Activated T-helper 1 cell treated with anti-CD3 and anti-CD28 coated beads, Interleukin-2, amount 50 U/mL, for 16 hours (primary cell): ENCODE measurements at regions not wholly inside any gene's neighbourhood (a gene's known extent, or its start where the extent isn't known, plus 50 kb on each side); places are given as distances from the start of the nearest gene placed in this dataset.

Experiments used
- DNase-seq, 2 donors: peaks; one replicate each; pipeline ENCODE4 v3.0.0-alpha.2; 2020; ENCODE audit warnings: low read depth in 1 of 2, low spot score in 1 of 2

DNA sequence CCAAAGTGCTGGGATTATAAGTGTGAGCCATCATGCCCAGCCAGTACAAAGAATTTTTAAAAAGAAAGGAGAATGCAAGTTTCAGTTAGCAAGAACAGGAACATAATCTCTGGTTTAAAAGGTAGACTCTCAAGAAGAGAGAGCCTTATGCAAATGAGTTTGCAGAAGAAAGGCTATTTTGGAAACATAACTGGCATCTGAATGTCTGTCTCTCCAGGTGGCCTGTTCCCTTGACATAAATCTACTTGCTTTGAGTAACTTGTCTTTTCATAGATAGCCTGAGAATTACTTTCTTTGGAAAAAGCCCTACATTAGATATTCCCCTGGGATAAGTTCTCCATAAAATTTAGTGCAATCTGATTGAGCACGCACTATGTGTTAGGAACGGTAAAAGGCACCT lies 109.6 kb downstream of the ICOS start:
- DNase-seq = no peak

- no peak for DNase-seq
These were observed 113.1 kb downstream of the ICOS start for GRCh38 chr2:204049635-204050034.

DNA sequence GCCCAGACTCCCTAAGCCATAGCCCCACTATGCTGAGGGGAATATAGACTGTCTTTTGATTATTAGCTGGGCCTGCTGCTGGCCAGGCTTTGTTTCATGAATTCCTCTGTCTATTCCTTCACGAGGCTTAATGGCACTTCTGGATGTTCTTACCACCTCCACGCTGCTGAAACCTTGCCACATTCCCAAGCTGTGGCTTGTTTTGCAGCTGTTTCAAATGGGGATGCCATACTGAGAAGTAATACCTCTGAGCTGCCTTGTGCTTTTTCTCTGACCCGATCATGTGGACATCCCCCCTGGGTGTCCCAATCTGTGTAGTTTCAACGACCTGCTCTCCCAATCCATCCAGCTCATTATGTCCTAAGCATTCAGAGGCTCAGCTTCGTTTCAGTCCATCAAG lies 114.1 kb downstream of the ICOS start:
- DNase-seq = no peak

- DNase-seq = no peak
These were observed 114.9 kb downstream of the ICOS start for GRCh38 chr2:204051476-204051875.

DNA sequence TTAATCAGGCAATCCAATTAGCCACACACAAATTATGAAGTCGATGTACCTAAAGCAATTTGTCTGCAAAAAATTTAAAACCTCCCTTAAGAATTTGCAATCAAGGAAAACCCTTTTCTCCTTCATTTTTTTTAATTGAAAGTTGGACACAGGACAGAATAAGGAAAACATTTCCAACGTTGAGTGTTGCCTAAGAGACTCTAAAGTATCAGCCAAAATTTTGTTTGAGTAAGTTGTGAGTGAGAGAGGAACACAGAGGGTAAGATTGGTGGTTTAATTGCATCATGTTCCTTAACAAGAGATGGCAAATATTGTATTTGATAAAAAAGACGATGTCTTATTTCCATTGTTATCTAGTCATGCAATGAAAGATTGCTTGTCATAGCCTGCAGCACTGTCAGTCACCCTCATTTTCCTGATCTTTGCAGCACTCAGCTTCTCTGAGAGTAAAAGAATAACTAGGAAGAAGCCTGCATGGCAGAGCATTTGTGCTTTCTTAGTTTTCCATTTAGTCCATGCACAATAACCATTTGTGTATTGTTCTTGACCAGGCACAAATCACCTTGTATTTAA lies 115.5 kb downstream of the ICOS start:
- DNase-seq = no peak

GRCh38 chr2:204059016-204059415 lies 122.5 kb downstream of the ICOS start:
- DNase-seq = no peak

DNA sequence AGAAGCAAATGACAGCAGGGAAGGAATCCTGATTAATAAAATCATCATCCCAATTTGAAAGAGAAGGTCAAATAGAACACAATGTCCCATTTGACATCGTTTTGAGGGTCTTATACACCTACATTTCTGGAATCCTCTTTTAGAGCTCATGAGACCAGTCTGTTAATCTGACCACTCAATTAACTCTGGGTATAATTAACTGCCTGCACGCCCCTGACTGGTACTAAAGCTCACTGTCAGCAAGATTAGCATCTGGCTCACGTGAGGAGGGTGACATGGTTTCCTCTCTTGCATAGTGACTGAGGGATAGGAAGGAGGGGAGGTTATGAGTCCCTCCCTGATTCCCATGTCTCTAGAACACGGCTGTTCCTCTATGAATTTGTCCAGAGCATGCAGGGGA lies 124.3 kb downstream of the ICOS start:
- no peak for DNase-seq

- no peak for DNase-seq
These were observed 124.7 kb downstream of the ICOS start for GRCh38 chr2:204061241-204061640.

DNA sequence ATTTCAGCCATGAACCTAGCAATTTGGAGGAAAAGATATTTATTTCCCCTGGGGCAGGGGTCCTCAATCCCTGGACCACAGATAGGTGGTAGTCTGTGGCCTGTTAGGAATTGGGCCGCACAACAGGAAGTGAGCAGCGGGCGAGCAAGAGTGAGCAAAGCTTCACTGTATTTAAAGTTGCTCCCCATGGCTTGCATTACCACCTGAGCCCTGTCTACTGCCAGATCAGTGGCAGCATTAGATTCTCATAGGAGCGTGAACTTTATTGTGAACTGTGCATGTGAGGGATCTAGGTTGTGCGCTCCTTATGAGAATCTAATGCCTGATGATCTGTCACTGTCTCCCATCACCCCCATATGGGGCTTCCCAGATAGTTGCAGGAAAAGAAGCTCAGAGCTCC lies 127.6 kb downstream of the ICOS start:
- no peak for DNase-seq

- DNase-seq = no peak
These were observed 129.0 kb downstream of the ICOS start for GRCh38 chr2:204065566-204065965.

DNA sequence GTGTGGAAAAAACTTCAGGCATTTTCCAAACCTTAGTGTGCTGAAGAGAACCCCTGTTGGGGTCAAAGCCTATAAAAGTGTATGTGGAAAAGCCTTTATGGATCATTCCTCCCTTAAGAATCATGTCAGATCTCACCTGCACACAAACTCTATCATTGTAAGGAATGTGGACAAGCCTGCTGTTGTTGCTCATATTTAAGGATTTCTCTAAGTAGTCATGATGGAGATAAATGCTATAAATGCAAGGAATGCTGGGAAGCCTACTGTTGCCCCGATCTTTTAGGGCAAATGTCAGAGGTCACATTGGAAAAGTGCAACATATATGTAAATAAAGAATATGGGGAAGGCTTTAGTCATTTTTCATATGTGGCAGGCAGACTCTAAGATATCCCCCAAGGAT lies 129.5 kb downstream of the ICOS start:
- DNase-seq = no peak

GRCh38 chr2:204069804-204070203 lies 133.2 kb downstream of the ICOS start:
- no peak for DNase-seq

DNA sequence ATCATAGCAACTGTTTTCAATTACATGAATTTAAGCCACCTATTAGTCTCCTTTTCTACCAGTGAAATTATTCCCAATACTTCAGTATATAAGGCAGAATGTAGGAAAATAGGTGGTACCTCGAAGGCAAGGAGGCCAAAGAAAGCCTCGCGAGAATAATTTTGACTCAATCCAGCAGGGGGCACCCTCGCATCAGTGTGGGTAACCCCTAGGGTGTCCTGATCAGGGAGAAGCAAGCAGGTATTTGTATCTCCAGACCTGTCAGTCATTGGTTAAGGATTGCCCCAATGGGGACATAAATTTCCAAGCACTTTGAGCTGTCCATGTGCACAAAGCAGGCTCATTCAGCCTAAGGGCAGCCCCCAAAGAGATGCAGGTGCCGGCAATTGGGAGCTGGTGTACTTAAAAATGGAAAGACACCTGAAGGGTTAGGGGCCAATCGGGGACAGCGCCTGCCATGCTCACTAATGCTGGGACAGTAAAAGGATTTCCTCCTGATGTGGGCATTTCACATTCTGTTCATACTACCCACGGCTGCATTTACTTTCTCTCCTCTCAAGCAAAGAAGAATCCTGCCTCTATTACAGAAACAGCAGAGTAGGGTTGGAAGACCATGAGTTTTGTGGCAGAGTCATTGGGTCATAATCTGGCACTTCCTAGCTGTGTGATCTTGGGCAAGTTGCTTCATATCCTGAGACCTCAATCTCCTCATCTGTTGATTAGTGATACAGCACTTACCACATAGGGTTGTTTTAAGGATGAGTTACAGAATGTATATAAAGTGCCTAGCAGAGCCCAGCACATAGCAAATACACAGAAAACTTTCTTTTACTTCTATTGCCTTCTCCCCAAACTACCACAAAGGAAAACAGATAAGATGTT lies 136.1 kb downstream of the ICOS start:
- DNase-seq = peak; percentile 34 to 46

GRCh38 chr2:204074456-204074855 lies 137.9 kb downstream of the ICOS start:
- no peak for DNase-seq

DNA sequence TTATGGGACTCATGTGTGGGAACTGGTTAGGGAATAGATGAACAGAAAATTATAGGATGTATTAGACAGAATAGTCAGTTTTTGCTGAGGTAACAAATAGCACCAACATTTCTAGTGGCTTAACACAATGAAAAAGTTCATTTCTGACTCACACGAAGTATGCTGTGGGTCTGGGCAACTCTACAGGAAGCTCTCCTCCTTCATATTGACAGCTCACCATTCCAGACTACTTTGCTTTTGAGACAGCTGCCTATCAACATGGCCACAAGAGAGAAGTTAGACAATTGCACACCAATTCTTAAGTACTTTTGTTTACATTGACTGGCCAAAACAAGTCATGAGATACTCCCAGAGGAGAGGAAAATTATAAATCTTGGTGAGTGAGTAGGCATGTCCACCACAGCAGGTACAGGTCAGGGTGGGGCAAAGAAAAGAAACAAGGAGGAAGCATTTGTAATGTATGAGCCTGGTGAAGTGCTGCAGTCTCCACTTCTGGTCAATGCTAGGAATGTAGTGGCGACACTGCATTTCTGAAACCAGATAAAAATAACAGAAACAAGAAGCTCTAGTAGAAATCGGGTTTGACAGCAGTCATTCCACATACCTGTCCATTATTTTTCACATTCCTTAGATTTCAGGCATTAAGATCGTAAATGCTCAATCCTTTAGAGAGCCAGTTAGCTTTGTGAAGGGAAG lies 141.6 kb downstream of the ICOS start:
- DNase-seq = no peak

GRCh38 chr2:204081487-204082425 lies 145.2 kb downstream of the ICOS start:
- no peak for DNase-seq

- no peak for DNase-seq
These were observed 149.6 kb downstream of the ICOS start for GRCh38 chr2:204086167-204086566.

DNA sequence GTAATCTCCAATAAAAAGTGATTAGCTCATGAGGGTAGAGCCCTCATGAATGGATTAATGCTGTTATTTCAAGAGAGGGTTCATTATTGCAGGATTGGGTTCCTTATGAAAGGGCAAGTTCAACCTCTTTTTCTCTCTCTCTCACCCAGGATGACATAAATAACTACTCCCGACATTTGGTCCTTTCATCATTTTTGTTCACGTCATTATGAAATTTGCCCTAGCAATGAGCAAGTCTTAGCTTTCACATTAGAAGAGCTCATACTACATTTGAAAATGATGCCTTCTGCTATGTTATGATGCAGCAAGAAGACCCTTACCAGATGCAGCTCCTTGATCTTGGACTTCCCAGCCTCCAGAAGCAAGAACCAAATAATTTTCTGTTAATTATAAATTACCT lies 152.5 kb downstream of the ICOS start:
- no peak for DNase-seq

GRCh38 chr2:204089574-204089973 lies 153.0 kb downstream of the ICOS start:
- DNase-seq = no peak

DNA sequence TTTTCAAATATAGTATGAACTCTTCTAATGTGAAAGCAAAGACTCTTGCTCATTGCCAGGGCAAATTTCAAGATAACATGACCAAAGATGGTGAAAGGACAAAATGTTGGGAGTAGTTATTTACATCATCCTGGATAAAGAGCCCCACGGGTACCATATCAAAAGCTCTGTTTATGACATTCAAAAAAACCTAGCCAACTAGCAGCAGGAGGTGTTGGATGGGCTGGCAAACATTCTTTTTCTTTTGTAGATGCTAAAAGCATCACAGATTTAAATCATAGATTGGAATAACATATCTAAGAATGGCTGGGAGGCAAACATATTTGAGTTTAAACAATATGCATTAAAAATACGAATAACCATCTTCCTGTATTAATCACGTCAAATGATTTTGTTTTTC lies 153.5 kb downstream of the ICOS start:
- no peak for DNase-seq

GRCh38 chr2:204104811-204105210 lies 168.2 kb downstream of the ICOS start:
- no peak for DNase-seq
